NCI-H1930 (cell line): ENCODE measurements at regions not wholly inside any gene's neighbourhood (a gene's known extent, or its start where the extent isn't known, plus 50 kb on each side); places are given as distances from the start of the nearest gene placed in this dataset.
A peak's percentile ranks its signal among the peaks of the same experiment; 100 is the strongest.
"Not testable (repeated sequence)": the region's sequence is repeated elsewhere in the genome, so short reads cannot be mapped to it uniquely, and the experiment has no call there.

Experiments
- DNase-seq, 2 experiments: peaks; one replicate each; lab custom pipeline; 2025; lab: John Stamatoyannopoulos, UW

DNA sequence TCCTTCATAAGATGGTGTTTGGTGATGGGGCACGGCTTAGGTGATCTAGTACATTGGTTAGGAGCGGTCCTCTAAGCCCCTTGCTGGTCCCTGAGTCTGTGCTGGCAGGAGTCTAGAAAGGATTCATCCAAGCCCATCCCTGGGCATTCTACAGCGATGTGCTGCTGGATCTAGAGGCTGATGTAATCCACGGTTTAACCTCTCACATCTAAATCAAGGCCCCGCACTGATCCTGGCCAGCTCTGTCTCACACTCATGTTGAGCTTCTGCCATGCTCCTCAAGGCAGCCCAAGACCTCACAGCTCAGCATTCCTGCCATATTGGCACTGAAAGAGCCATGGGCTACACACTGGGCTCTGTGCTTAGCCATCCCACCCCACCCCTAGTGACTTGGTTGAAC, 664.8 kb downstream of the STK39 start:
- no peak for DNase-seq

DNA sequence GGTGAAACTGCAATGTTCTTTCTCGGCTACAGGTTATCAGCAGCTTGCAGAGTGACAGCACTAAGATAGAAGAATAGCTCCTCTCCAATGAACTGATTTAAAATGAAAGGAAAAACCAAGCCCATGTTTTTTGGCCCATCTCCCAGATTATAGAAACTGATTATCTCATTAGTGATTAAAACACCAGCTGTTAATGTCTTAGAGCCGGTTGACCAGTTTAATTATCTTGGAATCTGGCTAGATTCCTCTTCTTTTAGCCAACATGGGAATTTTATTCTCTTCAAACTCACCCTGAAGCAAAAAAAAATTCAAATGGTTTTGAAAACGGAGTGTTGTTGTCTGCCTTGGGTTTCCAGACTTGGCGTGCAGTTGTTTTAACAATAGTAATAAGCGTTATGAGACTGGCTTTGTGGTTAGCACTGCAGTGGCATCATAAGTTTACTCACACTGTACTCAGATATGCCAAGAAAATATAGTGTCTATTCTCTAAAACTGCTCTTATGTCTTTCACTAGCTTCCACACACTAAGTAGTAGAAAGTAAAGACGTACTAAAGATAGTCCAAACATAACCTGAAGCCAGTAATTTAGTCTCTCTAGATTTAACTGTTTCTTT, 665.3 kb downstream of the STK39 start:
- DNase-seq: no peak

DNA sequence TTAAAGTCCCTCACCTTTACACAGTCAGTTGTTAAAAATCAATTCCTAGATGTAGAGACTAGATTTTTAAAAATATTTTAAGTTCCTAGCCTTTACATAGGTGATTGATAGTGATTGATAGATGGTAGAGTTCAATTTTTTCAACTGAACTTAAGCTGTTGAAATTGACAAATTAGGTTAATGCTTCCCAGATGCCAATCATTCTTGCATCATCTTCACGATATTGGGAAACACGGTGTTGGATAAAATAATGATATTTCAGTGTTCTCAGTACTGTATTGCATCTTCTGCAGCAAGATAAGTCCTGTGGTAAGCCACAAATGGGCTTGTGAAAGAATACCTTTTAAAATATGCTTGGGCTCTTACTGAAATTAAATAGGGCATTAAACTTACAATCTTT, 667.6 kb downstream of the STK39 start:
- DNase-seq: no peak

DNA sequence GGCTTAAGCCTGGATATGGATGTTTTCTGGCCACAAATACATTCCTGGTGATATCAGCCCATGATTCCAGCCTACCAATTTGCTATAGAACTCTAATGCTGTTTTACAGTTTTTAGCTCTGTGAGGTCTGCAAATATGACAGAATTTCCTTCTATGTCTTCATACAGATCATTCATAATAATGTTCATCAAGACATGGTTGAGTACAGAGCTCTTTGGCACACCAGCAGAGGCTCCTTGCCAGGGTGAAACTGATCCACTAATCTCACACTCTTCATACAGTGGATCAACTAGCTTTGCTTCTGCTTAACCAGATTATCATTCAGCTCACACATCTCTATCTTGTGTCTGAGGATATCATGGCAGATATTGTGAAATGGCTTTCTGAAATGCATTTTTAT, 672.1 kb downstream of the STK39 start:
- no peak for DNase-seq

DNA sequence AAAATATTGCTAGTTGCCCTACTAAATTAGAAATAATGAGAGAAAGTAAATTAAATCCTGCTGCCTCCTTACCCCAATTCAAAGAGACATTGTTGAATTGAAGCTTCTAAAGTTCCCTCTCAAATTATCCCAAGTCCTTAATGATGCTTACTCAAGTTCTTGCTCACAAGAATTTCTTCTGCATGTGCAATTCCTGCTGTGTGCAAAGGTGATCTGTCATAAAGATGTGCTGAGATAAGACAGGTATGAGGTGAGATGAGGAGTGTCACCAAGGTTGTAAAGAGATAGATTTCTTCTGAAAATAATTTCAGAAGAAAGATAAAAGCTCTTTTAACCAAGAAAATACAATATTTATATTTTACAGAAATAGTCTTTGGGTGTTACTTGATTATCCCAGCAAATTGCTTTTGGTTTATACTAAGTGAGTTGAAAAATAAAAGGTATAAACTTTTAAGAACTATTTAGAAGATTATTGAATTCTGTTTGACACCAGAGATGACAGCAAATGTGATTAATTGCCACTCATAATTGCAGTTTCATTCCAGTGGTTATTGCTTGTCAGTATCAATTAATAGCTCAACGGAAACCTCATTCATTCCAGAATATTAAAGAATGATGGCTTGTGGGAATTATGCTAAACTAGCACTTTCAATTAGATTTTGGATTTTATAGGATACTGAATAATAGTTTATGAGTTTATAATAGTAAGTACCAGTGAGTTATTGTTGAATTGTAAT, 674.3 kb downstream of the STK39 start:
- no peak for DNase-seq

DNA sequence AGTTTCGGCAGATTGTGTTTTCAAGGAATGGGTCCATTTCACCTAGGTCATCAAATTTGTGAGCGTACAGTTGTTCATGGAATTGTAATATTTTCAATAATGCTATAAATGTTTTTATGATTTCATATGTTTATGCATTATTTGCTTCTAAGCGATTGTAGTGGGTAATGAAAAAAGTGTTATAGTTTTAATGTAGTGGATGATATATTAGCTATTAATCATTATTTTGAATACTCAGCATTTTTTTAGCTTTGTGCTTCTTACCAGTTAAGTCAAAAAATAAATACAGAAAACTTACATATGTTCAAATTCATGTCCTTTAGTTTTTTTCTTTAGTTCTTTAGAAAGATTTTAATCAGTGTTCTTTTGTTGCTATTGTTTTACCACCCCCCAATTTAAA, 677.0 kb downstream of the STK39 start:
- no peak for DNase-seq

DNA sequence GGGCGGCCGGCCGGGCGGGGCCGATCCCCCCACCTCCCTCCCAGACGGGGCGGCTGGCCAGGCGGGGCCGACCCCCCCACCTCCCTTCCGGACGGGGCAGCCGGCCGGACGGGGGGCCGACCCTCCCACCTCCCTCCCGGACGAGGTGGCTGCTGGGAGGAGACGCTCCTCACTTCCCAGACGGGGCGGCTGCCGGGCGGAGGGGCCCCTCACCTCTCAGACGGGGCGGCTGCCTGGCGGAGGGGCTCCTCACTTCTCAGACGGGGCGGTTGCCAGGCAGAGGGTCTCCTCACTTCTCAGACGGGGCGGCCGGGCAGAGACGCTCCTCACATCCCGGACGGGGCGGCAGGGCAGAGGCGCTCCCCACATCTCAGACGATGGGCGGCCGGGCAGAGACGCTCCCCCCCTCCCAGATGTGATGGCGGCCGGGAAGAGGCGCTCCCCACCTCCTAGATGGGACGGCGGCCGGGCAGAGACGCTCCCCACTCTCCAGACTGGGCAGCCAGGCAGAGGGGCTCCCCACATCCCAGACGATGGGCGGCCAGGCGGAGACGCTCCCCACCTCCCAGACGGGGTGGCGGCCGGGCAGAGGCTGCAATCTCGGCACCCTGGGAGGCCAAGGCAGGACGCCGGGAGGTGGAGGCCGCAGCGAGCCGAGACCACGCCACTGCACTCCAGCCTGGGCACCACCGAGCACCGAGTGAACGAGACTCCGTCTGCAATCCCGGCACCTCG, 675.8 kb downstream of the XIRP2 start:
- DNase-seq: not testable (repeated sequence)

DNA sequence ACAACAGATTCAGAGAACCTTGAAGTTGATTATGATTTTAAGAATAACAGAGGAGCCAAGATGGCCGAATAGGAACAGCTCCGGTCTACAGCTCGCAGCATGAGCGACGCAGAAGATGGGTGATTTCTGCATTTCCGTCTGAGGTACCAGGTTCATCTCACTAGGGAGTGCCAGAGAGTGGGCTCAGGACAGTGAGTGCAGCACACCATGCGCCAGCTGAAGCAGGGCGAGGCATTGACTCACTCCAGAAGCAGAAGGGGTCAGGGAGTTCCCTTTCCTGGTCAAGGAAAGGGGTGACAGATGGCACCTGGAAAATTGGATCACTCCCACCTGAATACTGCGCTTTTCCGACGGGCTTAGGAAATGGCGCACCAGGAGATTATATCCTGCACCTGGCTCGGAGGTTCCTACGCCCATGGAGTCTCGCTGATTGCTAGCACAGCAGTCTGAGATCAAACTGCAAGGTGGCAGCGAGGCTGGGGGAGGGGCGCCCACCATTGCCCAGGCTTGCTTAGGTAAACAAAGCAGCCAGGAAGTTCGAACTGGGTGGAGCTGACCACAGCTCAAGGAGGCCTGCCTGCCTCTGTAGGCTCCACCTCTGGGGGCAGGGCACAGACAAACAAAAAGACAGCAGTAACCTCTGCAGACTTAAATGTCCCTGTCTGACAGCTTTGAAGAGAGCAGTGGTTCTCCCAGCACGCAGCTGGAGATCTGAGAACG, 670.2 kb downstream of the XIRP2 start:
- not testable (repeated sequence) for DNase-seq

DNA sequence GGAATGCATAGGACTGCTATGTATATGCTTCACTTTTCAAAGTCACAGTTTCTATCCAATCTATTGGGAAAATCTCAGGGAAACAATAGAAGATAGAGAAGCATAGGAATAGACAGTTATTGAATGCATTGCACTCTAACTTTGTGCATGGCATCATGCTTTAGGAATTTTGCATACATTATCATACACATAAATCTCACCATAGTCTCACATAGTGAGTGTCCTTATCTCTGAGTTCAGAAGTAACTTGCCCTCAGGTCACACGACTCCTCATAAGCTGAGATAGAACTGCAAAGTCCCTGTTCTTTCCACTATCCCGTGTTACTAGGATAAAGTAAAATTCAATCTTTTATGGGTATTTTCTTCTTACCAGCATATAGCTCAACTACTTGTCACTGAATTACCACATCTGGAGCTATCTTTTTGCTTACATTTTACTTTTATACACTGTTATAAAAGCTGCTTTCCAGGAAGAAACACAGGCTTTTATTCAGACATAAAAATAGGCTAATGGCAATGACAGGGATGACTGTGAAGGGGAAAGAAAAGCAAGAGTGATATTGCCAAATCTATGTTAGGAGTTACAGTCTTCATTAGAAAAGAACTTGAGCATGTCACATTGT, 666.9 kb downstream of the XIRP2 start:
- no peak for DNase-seq

DNA sequence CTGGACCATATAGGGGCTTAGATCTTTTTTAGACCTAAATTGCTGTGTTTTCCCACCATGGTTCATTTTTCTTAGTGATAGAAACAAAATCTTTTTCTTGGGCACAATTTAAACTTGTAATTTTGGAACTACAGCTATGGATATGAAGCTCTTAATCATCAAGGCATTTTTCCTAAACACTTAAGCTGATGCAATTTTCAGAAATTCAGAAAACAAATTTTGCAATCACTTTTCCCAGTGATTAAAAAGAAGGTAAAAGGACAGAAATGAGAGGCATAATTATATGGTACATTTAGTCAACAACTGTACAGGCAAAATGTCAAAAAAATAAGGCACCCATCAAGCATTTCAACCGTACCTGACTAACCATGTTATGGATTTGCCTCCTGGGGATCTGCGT, 665.4 kb downstream of the XIRP2 start:
- no peak for DNase-seq

DNA sequence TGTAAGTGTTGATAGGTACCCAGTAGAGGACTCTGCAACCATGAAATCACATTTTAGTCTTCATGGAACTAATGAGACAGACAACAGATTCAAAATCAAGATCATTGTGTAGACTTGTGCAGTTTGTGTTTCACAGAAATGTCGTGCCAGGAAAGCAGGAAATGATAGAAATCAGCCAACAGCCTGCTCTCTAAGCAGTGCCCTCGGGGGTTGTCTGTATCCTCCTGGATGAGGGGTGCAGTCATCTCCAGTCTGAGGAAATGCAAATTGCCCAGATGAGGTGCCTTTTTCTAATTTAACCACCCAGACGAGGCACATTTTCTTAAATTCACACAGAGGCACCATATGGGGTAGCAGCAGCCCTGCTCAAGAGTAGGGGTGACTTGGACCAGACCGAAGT, 663.1 kb downstream of the XIRP2 start:
- no peak for DNase-seq

DNA sequence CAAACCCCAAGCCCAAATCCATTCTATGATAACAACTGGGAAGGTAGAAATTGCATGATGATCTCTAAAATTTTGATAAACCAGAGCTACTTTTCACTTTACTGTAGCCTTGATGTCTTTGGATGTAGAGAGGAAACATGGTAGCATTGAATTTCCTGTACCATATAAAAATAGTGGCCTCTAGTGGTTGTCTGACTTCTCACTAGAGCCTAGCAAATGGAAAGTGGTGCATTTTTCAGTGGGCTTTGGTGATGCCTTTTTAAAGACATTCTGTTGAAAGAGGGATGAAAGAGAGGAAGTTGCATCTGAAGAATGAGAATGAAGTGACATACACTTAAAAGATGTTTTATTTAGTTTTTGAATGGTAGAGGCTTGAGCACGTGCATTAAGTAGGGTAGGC, 662.2 kb downstream of the XIRP2 start:
- DNase-seq: peak in 1 of 2 experiments; percentile 24

DNA sequence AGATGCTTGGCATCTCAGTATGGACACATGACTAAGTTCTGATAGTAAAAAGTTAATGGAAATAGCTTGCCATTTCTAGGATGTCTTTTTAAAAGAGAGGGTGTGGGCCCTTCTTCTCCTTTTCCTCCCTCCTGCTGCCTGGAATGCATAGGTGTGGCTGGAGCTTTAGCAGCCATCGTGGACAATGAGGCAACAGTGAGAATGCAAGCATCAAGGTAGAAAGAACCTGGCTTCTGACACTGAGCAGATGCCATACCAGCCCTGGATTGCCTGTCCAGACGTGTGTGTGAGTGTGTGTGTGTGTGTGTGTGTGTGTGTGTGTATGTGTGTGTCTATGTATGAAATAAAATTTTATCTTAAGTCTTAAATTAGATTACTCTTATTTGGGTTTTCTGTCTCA, 660.1 kb downstream of the XIRP2 start:
- no peak for DNase-seq

DNA sequence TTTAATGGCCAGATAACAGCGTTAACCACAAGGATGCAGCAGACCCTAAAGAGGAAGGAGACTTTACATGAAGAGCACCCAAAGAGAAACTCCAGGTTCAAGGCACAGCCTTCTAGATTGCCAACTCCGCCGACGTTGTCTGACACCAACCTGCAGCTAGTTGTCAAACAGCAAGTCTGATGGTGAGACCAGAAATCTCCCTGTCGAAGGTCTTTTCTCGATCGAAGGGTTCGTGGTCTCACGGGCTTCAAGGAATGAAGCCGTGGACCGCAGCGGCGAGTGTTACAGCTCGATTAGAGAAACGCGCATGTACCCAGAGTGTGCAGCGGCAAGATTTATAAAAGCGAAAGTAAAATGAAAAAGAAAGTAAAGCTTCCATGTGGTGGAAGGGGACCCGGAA, 656.3 kb downstream of the XIRP2 start:
- no peak for DNase-seq

DNA sequence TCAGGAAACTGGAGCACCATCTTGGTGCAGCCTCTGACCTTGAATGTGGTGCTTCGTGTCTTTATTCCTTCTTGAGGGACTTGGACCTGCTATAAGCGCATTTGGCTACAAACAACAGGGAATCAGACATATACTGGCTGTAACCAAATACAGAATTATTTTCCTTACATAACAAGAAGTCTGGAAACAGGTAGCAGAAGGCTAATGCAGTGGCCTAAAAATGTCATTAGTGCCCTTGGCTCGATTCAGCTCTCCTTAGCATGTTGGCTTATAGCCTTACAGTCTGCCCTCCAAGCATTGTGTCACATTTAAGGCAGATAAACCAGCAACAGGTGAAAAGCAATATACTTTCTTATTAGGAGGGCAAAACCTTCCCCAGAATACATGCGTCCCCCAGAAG, 655.4 kb downstream of the XIRP2 start:
- no peak for DNase-seq

DNA sequence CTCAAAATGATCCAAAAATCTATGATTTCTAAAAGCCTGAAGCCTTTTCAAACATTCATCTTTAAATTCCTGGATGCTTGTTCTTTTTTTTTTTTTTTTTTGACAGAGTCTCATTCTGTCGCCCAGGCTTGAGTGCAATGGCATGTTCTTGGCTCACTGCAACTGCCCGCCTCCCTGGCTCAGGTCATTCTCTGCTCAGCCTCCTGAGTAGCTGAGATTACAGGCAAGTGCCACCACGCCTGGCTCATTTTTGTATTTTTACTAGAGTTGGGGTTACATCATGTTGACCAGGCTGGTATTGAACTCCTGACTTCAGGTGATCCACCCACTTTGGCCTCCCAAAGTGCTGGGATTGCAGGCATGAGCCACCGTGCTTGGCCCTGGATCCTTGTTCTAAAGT, 649.5 kb downstream of the XIRP2 start:
- DNase-seq: no peak

DNA sequence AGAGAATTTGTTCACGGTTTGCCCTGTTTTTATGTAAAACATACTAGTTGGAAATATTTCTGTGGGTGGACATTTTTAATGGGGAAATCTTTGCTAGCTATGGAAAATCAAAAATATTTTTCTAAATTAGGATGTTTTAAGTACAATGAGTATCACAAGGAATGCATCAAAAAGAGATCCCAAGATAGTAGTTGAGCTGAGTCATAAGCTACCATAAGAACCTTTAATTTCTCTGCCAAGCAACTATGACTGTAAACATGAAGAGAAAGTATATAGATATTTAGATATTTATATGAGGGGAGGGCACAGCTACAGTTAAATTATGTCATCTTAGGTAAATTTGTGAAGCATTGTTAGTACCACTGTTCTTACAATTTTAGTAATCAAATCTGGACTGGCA, 646.2 kb downstream of the XIRP2 start:
- DNase-seq: no peak

DNA sequence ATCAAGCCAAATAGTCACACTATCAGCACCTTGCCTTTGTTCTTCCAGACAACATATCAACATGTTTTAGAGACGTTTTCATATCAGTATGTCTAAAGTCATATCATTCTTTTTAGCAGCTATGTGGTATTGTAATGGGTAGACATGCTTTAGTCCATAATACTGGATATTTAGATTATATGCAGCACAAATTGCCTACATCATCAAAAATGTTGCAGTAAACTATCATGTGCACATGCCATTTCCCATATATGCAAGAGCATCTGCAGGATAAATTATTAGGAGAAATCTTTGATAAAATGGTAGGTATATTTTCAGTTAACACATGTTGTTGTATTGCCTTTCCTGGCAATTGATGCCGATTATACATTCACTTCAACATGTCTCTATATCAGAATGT, 636.5 kb downstream of the XIRP2 start:
- no peak for DNase-seq

DNA sequence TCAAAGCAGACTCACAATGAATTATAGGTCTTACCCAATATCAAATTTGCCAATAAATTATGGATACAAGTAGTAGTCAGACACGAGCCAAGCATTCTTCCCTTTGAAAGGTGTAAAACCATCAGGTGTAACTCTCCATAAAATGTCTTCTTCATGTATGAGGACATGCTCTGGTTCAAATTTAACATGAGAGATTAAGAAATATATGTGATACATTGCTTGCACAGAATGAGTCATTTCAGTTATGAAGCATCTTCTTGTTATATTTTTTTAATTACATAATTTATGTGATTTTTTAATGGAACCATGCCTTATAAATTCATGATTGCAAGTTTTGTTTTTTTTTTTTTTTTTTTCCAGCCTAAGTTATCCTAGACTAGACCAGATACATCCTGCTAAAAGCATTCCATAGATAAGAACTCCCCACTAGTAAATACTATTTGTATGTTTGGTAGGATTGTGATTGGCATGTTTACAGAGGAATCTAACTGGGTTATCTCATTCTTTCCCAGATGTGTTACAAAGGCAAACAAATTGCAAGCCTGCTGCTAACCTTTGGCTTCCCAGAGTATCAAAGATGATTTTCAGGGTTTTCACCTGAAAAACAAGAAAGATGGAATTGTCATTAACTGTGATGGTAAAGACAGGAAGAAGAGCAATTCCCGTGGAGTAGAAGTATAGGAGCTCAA, 621.9 kb downstream of the XIRP2 start:
- DNase-seq: no peak

DNA sequence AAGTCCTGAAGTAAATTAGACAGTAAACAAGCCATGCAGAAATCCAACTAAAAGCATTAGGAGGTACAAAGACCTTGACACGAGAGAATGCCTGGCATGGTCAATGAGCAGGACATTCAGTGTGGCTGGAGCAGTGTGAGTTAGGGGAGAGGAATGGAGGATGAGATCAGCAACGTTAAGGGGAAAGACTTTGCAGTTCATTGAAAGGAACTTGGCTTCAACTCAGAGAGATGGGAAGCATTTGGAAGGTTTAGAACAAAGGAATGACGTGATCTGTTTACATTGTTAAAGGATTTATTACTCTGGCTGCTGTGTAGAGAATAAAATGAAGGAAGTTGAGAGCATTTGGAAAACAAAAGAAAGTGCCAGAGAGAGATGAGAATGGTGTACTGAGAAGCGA, 621.3 kb downstream of the XIRP2 start:
- no peak for DNase-seq

DNA sequence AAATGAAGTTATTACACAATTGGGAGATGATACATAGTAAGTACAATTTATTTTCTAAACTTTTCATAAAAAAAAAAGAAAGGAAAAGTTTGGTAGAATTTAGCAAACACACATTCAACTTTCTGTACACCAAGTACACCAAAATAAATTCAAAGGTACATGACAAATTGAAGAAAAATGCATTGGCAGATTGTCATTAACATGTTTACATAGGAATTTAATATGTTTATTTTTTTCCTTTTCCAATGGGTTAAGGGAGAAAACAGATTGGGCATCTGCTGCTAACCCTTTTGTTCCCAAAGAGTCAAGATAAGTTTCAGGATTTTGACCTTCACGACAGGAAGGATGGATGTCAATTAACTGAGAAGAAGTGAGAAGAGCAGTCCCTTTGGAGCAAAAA, 620.4 kb downstream of the XIRP2 start:
- DNase-seq: no peak

DNA sequence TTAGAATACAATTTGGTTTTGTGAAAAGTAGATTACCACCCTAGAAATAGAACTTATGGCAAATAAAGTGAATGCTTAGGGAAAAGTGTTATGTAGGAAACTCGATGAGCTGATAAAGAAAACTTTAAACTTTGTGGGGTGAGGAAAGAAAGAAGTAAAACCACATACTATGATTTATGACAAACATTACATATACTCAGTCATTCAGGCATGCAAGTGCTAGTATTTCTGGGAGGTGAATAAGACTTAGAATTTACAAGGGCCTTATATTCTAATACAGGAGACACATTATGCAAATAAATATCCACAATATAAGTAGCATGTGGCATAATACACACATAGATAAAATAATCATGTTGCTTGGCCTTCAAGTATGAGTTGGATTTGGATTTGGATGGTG, 618.1 kb downstream of the XIRP2 start:
- no peak for DNase-seq
